ENCODE measurements at regions not wholly inside any gene's neighbourhood (a gene's known extent, or its start where the extent isn't known, plus 50 kb on each side); places are given as distances from the start of the nearest gene placed in this dataset.

DNA sequence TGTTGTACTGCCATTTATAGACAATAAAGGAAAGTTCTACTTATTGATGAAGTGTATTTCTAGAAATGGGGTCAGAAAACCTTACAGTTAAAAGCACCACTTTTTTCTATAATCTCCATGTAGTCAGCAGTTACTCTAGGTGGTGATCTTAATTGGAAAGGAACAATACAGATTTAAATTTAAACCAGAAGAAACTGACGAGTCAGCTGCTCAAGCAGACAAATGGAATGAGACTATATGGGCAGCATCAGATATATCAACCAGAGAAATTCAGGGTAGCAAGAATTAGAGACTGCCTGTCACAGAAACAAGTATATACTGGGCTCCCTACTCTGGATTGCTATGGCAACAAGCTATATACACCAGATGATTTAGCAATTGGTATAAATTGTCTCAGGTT, 99.6 kb upstream of the SCG2 start:
- no peak for DNase-seq

DNA sequence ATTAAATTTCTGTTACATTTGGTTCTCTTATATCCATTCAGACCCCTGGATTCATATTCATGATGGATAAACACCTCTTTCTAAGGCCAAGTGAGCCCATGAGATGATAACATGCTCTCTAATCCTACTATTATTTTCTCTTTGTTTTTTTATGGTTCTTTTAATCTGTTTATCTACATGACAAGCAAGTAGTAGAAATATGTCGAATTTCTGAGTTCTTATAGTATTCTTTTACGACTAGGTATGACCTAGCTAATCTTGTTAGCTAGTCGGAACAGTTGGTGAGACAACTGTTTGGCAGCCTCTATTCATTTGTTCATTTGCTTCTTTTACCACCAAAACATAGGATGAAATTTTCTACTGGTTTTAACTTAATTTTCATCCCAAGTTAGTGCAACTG, 98.1 kb upstream of the SCG2 start:
- no peak for DNase-seq

- no peak for DNase-seq
Observed at GRCh38 chr2:223697892-223698645, 95.9 kb upstream of the SCG2 start.

DNA sequence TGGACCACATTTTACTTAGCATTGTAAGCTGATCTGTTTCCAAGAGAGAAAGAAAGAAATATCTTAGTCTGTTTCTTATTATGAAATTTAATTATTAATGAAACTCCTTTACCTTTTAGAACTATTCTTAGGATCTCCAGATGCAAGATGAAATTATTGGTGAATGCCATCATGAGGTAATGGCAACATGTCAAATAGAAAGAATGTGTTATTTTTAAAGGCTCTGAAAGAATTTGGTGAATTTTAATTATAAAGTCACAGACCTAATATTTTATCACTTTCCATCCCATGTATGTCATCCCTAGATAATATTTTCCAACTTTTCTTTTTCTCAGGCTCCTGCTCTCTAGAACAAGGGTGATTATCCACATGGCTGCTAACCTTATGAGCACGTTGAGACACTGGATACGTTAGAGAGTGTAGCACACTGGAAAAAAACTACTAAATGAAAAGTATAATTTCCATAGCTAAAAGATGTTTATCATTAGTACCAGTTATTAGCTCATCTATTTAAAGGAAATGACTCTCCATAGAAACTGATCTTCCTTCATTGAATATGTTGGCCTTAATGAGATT, 95.2 kb upstream of the SCG2 start:
- DNase-seq, result no peak

- no peak for DNase-seq
Observed at GRCh38 chr2:223696719-223697118, 94.6 kb upstream of the SCG2 start.

- peak in 29 of 58 donors; percentile 1 to 54 (median 13) for DNase-seq
Observed at GRCh38 chr2:223692191-223692947, 90.2 kb upstream of the SCG2 start.

- peak in 11 of 58 donors; percentile 0 to 18 (median 5) for DNase-seq
Observed at GRCh38 chr2:223688094-223688835, 86.1 kb upstream of the SCG2 start.

DNA sequence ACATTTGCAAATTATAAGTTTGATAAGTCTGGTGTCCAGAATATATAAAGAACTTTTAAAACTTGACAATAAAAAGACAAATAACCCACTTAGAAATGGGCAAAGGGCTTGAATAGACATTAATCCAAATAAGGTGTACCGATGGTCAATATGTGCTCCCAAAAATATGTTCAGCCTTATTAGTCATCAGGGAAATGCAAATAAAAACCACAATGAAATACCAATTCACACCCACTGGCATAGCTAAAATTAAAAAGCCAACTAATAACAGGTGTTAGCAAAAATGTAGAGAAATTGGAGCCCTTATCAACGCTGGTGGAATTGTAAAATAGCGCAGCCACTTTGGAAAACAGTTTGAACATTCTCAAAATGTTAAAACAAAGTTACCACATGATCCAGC, 79.0 kb upstream of the SCG2 start:
- no peak for DNase-seq

GRCh38 chr2:223674998-223675609, 72.9 kb upstream of the SCG2 start:
- DNase-seq, result no peak

GRCh38 chr2:223669453-223670225, 67.5 kb upstream of the SCG2 start:
- no peak for DNase-seq

- no peak for DNase-seq
Observed at GRCh38 chr2:223668302-223668998, 66.3 kb upstream of the SCG2 start.

GRCh38 chr2:223654384-223654915, 52.3 kb upstream of the SCG2 start:
- DNase-seq, result no peak

DNA sequence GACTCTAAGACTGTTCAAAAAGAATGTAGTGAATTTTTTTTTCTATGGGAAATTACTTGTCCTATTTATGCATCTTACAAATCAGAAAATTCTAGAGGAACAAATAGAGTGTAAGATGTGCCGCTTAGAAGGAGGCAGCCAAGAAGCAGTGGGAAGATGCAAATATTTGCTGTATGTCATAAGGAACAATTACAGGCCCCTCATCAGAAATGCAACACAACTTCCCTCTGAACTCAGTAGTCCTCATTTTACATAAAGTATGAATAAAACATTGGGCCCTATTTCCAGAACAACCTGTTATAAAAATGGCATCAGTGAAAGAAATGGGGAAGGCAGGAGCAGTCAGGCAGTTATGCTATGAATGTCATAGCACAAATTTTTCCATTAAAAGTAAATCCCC, 50.7 kb upstream of the SCG2 start:
- no peak for DNase-seq

GRCh38 chr2:223652122-223652521, 50.0 kb upstream of the SCG2 start:
- no peak for DNase-seq
